KOPT-K1 (cell line): ENCODE measurements at regions not wholly inside any gene's neighbourhood (a gene's known extent, or its start where the extent isn't known, plus 50 kb on each side); places are given as distances from the start of the nearest gene placed in this dataset.
"Not testable (repeated sequence)": the region's sequence is repeated elsewhere in the genome, so short reads cannot be mapped to it uniquely, and the experiment has no call there.

ENCODE experiments used
- H3K27ac ChIP-seq: fragments of 200-600 bp; sonication (generic); 2 replicates; pipeline ENCODE4 v1.5.1; 2016; ENCODE audit warnings: antibody characterized with exemption, mild to moderate bottlenecking, low read depth, low read length; ENCODE audit not compliant: poor library complexity, severe bottlenecking
- H3K36me3 ChIP-seq: fragments of 200-600 bp; sonication (generic); 2 replicates; pipeline ENCODE4 v1.5.1; 2017; ENCODE audit warnings: antibody characterized with exemption, mild to moderate bottlenecking, low read length, moderate library complexity; ENCODE audit not compliant: insufficient read depth
- H3K9me3 ChIP-seq: fragments of 200-600 bp; sonication (generic); 2 replicates; pipeline ENCODE4 v1.5.1; 2017; ENCODE audit warnings: antibody characterized with exemption, low read length, mild to moderate bottlenecking; ENCODE audit not compliant: insufficient read depth, poor library complexity, severe bottlenecking

GRCh38 chr5:69007726-69008368, 86.0 kb upstream of the SLC30A5 start:
- no peaks in the 10 kb centered on the region for H3K9me3 ChIP-seq
- no peak overlapping the region for H3K27ac ChIP-seq
- H3K36me3 ChIP-seq, result no peaks in the 10 kb centered on the region

GRCh38 chr5:69010476-69010875, 83.3 kb upstream of the SLC30A5 start:
- Histone ChIP-seq H3K36me3 (no peaks in the 10 kb centered on the region), H3K9me3 (no peaks in the 10 kb centered on the region)

DNA sequence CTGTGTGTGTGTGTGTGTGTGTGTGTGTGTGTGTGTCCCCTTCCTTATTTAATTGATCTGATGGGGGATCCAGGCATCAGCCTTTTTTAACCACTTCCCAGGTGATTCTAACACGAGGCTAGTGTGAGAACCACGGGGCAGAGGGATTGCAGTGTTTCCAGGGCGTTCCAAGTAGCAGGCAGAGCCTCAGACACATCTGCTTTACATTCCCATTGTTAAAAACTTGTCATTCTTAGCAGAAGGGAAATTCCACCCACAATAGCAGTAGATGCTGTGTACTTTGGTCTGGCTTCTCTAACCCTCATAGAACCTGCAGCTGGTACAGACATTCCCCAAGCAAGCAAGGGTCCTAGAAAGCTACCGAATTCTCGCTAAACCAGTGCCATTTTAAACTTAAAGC, 81.9 kb upstream of the SLC30A5 start:
- H3K9me3 ChIP-seq, result no peaks in the 10 kb centered on the region
- no peaks in the 10 kb centered on the region for H3K36me3 ChIP-seq
- H3K27ac ChIP-seq, result no peak overlapping the region

More at GRCh38 chr5:69010476-69010875, 83.3 kb upstream of the SLC30A5 start:
- H3K27ac ChIP-seq, result no peak overlapping the region

GRCh38 chr5:69013481-69013880, 80.3 kb upstream of the SLC30A5 start:
- no peak overlapping the region for H3K27ac ChIP-seq
- H3K36me3 ChIP-seq, result no peaks in the 10 kb centered on the region
- no peaks in the 10 kb centered on the region for H3K9me3 ChIP-seq

- H3K27ac ChIP-seq, H3K9me3 ChIP-seq, H3K36me3 ChIP-seq: not testable (repeated sequence)
Measured at GRCh38 chr5:69014007-69014406, 79.8 kb upstream of the SLC30A5 start.

- H3K27ac ChIP-seq, result no peak overlapping the region
- H3K9me3 ChIP-seq, result no peaks in the 10 kb centered on the region
- no peaks in the 10 kb centered on the region for H3K36me3 ChIP-seq
Measured at GRCh38 chr5:69019668-69020375, 74.0 kb upstream of the SLC30A5 start.

- H3K9me3 ChIP-seq, result no peaks in the 10 kb centered on the region
- no peak overlapping the region for H3K27ac ChIP-seq
- H3K36me3 ChIP-seq, result no peaks in the 10 kb centered on the region
Measured at GRCh38 chr5:69024241-69024651, 69.6 kb upstream of the SLC30A5 start.

DNA sequence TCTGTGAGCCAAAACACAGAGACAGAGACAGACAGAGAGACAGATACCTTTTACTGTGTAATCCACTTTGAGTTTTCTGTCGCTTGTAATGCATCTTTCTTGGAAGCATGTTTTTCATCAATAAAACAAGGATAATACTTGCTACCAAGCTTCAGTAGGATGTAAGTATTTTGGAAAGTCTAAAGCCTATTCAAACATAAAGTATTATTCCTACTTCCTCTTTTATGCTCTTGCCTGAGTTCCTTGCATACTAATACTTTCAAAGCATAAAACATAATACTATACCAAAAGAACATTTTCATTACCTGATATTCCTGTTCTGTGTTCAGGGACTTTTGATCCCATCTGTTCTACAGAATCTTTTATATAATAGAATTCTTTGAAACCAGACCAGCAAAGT, 64.5 kb upstream of the SLC30A5 start:
- H3K27ac ChIP-seq, result no peak overlapping the region
- H3K36me3 ChIP-seq, result no peaks in the 10 kb centered on the region
- H3K9me3 ChIP-seq, result no peaks in the 10 kb centered on the region

GRCh38 chr5:69030358-69031062, 63.3 kb upstream of the SLC30A5 start:
- Histone ChIP-seq H3K27ac (no peak overlapping the region), H3K9me3 (no peaks in the 10 kb centered on the region)

GRCh38 chr5:69032009-69032408, 61.8 kb upstream of the SLC30A5 start:
- no peaks in the 10 kb centered on the region for H3K9me3 ChIP-seq
- no peak overlapping the region for H3K27ac ChIP-seq
- no peaks in the 10 kb centered on the region for H3K36me3 ChIP-seq

More at GRCh38 chr5:69030358-69031062, 63.3 kb upstream of the SLC30A5 start:
- no peaks in the 10 kb centered on the region for H3K36me3 ChIP-seq

DNA sequence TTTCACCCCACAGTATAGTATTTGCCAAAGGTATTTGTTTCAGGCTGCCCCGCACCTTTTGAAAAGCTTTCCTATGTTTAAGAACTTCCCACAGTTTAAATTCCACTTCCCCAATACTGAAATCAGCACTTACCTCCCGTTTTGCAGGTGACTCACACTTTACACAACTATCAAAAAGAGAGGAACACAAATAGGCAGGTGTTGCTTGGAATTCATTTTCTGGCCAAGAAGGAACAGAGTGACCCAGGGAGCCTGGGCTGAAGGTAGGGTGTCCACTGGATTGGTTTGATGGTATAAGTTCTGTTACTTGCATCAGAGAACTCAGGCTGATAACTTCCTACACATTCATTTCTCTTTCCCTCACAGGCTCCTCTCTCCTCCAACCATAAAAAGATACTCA, 60.1 kb upstream of the SLC30A5 start:
- no peaks in the 10 kb centered on the region for H3K9me3 ChIP-seq
- no peak overlapping the region for H3K27ac ChIP-seq
- no peaks in the 10 kb centered on the region for H3K36me3 ChIP-seq

DNA sequence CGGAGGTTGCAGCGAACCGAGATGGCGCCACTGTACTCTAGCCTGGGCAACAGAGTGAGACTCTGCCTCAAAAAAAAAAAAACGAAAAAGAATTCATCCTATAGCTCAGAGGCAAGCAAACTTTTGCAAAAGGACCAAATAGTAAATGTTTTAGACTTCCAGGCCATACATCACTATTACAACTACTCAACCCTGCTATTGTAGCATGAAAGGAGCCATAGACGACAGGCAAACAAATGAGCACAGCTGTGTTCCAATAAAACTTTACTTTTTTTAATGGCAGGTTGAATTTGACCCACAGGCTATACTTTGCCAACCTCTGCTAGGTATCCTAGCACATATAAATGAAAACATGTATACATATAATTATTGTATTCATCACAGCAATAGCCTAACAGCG, 58.9 kb upstream of the SLC30A5 start:
- no peak overlapping the region for H3K27ac ChIP-seq
- no peaks in the 10 kb centered on the region for H3K36me3 ChIP-seq
- H3K9me3 ChIP-seq, result no peaks in the 10 kb centered on the region

DNA sequence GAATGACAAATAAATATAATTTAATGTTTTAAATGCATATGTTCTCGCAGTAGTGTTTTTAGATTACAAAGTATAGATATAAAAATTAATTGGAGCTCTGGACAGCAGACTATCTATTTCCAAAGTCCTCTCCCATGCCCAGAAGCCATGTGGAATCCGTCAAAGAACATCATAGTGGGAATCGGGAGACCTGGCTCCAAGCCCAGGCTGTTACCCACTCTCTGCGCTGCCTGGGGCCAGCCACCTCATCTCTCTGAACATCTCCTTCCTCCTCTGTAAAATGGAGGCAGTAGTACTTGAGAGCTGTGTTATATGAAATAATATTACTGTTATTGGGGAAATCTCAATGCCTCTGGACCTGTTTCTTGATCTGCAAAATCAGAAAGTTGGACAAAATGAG, 58.1 kb upstream of the SLC30A5 start:
- Histone ChIP-seq H3K9me3 (no peaks in the 10 kb centered on the region), H3K36me3 (no peaks in the 10 kb centered on the region), H3K27ac (no peak overlapping the region)

GRCh38 chr5:69038539-69038938, 55.3 kb upstream of the SLC30A5 start:
- Histone ChIP-seq H3K27ac (no peak overlapping the region), H3K9me3 (no peaks in the 10 kb centered on the region), H3K36me3 (no peaks in the 10 kb centered on the region)

DNA sequence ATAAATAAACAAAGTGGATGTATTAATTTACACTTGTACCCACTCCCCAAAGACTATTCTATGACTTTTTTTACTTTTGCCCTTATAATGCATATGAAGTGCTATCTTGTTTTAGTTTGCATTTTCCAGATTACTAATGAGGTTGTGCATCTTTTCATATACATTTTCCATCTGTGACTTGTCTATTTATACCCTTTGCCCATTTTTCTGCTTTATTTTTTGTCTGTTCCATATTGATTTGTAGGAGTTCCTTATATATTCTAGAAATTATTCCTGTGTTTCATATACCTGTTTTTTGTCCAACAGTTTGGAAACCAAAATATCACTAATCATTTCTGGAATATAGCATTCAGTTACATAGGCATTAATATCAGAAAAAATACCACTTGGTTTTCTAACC, 54.0 kb upstream of the SLC30A5 start:
- Histone ChIP-seq H3K36me3 (no peaks in the 10 kb centered on the region), H3K27ac (no peak overlapping the region), H3K9me3 (no peaks in the 10 kb centered on the region)
